Epithelial cell of proximal tubule (primary cell): ENCODE measurements at regions not wholly inside any gene's neighbourhood (a gene's known extent, or its start where the extent isn't known, plus 50 kb on each side); places are given as distances from the start of the nearest gene placed in this dataset.
"Not testable (repeated sequence)": the region's sequence is repeated elsewhere in the genome, so short reads cannot be mapped to it uniquely, and the experiment has no call there.

Source experiments
- DNase-seq: peaks from one replicate; pipeline ENCODE4 v3.0.0-alpha.2; 2011; ENCODE audit warnings: low read depth
- H3K4me3 ChIP-seq: 2 replicates; pipeline ENCODE4 v1.5.1; 2011; ENCODE audit warnings: low read depth, mild to moderate bottlenecking, low read length
- TF ChIP-seq, protein P1 (sequence below): conservative IDR thresholded peaks from 2 replicates; pipeline ENCODE4 v1.5.1; 2012; ENCODE audit warnings: low read depth, mild to moderate bottlenecking, low read length

DNA sequence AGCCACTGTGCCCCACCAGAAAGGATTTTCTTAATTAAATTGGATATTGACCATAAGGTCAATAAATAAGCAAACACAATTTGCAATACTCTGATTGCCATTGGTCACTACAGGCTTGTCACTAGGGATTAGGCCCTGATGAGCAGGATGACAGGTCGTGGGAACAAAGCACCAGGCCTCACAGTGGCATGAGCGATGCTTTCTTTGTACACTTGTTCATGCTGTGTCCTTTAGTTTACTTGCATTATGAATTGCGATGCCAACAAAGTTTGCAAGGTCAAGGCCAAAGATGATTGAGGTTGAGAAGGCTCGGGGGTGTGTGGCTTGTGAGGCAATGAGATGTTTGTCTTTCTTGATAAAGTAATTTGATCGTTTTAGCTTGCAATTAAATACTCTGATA, 136.0 kb downstream of the TTC8 start:
- TF ChIP-seq, protein P1, sequence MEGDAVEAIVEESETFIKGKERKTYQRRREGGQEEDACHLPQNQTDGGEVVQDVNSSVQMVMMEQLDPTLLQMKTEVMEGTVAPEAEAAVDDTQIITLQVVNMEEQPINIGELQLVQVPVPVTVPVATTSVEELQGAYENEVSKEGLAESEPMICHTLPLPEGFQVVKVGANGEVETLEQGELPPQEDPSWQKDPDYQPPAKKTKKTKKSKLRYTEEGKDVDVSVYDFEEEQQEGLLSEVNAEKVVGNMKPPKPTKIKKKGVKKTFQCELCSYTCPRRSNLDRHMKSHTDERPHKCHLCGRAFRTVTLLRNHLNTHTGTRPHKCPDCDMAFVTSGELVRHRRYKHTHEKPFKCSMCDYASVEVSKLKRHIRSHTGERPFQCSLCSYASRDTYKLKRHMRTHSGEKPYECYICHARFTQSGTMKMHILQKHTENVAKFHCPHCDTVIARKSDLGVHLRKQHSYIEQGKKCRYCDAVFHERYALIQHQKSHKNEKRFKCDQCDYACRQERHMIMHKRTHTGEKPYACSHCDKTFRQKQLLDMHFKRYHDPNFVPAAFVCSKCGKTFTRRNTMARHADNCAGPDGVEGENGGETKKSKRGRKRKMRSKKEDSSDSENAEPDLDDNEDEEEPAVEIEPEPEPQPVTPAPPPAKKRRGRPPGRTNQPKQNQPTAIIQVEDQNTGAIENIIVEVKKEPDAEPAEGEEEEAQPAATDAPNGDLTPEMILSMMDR, result no peak
- no peak overlapping the region for H3K4me3 ChIP-seq
- no peak for DNase-seq

DNA sequence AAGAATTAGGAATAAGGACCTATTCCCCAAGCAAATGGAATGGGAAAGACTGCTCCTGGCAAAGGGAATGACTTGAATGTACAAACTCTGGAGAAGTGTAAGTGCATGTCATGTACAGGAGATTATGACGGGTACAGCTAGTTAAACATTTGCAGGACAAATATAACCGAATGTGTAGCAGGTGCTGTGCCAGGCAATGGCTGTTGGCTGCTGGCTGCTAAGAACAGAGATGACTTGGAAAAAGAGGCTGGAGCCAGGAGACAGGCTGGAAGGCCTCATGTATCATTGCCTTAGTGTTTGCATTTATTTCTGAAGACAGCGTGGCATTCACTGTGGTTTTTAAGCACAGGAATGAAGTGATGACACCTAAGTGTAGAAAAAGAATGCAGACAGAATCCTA, 136.8 kb downstream of the TTC8 start:
- no peak overlapping the region for H3K4me3 ChIP-seq
- no peak for DNase-seq
- TF ChIP-seq, protein P1, result no peak

DNA sequence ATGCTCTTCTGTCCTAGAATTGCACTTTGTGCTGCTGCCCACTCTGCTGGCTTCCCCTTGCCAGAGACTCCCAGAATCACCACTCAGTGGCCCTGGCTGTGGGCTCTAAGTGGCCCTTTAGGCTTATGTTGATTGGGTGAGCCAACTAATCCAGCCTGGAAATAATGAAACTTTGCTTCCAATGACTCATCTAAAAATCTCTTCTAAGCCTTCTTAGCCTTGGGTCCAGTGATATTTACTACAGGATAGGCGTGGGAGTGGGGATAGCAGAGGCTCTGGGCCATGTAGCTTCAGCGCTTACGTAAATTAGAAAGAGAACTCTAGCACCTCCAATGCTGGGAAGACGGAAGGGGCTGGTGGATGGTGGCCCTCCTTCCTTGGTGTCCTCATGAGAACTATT, 137.9 kb downstream of the TTC8 start:
- TF ChIP-seq, protein P1, result no peak
- no peak for DNase-seq
- H3K4me3 ChIP-seq, result no peak overlapping the region

DNA sequence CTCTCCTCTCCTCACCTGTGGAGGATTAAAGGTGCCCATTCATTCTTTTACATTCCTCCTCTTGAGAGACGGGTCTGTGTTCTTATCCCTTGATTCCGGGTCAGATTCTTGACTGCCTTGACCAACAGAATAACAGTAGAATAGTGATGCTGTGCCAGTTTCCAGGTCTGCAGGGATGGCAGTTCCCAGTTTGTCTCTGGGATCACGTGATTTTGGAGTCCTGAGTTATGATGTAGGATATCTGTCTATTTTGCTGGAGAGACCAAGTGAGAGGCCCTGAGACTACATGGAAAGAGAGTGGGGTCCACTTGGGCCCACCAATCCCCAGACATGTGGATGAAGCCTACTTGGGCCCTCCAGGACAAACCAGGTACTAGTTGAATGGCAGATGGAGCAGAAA, 142.8 kb downstream of the TTC8 start:
- TF ChIP-seq, protein P1, result no peak
- H3K4me3 ChIP-seq, result no peak overlapping the region
- DNase-seq, result no peak

DNA sequence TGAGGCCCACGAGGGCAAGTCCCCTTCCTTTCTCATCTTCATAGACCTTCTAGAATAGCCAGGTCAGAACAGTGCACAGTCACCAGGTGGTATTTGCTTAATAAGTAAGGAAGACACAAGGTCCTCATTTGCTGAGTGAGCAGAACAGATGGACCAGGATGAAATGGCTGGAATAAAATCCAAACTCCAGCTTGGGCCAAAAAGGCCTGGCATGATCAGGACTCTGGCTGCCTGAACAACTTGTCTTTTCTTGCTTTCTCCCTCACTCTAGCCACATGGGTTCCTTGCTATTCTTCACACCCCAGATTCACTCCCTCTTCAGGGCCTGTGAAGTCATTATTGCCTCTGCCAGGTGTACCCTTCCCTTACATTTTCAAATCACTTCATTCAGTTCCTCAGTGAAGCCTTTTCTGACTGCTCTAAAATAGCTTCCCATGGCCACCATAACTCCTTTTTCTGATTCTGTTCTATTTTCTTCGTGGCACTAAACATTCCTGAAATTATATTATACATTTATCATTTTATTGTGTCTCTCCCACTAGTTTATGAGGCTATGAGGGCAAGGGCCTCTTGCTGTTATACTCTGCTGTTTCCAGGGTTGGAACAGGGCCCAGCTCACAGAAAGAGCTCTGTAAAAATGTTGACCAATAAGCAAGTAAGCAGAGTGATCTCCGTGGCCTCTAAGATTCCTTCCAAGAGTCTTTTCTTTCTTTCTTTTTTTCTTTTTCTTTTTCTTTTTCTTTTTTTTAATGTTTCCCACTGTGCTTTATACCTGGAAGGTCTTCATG, 150.8 kb downstream of the TTC8 start:
- DNase-seq, result no peak
- no peak overlapping the region for H3K4me3 ChIP-seq
- TF ChIP-seq, protein P1, result no peak

DNA sequence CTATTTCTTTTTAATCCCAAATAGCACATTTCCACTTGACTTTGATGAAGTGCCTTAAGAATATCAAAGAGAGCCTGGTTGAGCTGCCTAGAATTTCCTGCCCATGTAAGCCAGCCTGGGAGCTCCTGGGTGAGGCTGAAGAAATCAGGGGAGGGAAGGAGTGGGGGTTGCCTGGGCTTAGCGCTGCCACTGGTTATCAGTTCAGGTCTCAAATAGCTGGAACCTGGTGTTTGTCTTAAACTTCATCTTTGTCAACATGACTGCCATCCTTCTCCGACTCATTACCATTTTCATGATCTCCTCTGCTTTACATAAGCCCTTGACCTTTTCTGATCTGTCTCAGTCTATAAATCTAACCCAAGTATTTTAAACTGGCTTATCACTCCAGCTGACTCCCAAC, 151.5 kb downstream of the TTC8 start:
- TF ChIP-seq, protein P1, result no peak
- no peak overlapping the region for H3K4me3 ChIP-seq

DNA sequence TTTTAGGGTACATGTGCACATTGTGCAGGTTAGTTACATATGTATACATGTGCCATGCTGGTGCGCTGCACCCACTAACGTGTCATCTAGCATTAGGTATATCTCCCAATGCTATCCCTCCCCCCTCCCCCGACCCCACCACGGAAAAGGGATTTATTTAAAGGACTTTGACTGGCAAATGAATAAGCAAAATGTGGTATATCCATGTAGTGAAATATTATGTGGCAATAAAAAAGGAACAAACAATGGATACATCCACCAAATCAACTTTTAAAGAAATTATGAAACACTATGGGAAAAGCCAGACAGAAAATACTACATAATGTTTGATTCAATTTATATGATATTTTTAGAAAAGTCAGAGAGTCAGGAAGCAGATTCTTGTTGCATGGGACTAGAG, 156.5 kb downstream of the TTC8 start:
- not testable (repeated sequence) for H3K4me3 ChIP-seq, DNase-seq

More for the DNA sequence above, 151.5 kb downstream of the TTC8 start:
- DNase-seq, result no peak
